ENCODE measurements at regions not wholly inside any gene's neighbourhood (a gene's known extent, or its start where the extent isn't known, plus 50 kb on each side); places are given as distances from the start of the nearest gene placed in this dataset.

DNA sequence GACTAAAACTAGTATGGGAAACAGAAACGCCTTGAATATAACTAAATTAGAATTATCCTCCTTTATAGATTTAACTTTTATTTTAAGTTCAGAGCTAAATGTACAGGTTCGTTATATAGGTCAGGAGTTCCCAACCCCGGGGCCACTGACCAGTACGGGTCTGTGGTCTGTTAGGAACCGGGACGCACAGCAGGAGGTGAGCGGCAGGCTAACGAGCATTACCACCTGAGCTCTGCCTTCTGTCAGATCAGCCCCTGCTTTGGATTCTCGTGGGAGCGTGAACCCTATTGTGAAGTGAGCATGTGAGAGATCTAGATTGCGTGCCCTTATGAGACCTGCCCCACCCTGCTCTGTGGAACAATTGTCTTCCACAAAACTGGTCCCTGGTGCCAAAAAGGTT, 51.0 kb downstream of the FAT4 start:
- Mint-ChIP-seq H3K9me3 (peaks cover 3 to 8% of the 10 kb centered on the region in 2 donors), H3K27ac (no peak overlapping the region), H3K36me3 (no peaks in the 10 kb centered on the region)
- ATAC-seq (no peak), DNase-seq (ENCODE audit: low spot score in 2 of 2) (no peak)

DNA sequence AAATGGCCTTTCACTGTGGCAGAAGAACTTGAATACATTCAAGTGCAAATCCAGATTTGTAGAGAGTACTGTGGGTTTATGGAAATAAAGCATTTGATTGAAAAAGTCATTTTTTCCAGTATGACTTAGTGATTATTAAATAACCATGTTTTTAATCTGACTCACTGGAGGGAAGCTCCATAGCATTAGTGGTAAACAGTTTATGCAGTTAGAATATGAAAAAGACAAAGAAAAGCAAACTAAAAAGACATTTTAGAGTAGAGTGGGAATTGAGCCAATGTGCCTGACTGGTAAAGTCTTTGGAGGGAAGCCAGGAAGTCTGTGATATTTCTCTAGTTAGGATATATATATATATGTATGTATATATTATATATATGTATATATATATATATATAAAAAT, 53.4 kb downstream of the FAT4 start:
- Mint-ChIP-seq H3K9me3 (peaks cover 3 to 4% of the 10 kb centered on the region in 2 donors), H3K36me3 (no peaks in the 10 kb centered on the region), H3K27ac (no peak overlapping the region)
- ATAC-seq, result no peak
- no peak for DNase-seq (ENCODE audit: low spot score in 2 of 2)

DNA sequence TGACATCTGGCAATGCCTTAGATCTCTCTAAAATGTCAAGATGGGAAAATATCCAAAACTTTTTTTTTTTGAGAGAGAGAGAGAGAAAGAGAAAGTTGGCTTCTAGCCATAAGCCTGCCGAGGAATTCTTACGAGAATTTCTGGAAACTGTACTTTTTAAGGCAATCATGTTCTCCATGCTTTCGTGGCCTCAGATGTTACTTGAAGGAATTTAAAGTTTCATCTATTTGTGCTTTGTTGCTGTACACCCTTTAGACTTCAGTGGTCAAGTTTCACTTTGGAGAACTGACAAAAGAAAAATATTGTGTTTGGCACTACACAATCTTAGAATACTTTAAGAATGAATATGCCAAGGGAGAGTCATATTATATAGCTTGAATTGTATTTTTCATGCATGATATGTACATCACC, 53.9 kb downstream of the FAT4 start:
- ATAC-seq, result no peak
- H3K9me3 Mint-ChIP-seq, result peaks cover 3 to 4% of the 10 kb centered on the region in 2 donors
- no peak for DNase-seq (ENCODE audit: low spot score in 2 of 2)
- no peaks in the 10 kb centered on the region for H3K36me3 Mint-ChIP-seq
- H3K27ac Mint-ChIP-seq, result no peak overlapping the region

DNA sequence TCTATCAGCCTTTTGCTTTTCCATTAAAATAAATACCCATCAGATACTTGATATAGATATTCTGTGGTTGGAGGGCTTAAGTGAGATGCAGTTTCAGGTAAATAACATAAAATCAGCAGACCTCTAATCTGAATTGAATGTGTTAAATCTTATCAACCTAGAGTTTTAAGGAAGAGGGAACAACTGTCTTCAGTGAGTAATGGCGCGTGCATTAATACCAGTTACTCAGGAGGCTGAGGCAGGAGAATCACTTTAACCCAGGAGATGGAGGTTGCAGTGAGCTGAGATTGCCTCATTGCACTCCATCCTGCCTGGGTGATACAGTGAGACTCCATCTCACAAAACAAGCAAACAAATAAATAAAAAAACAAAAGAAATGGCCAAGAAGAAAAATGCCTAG, 54.3 kb downstream of the FAT4 start:
- Mint-ChIP-seq H3K9me3 (peaks cover 3 to 4% of the 10 kb centered on the region in 2 donors), H3K36me3 (no peaks in the 10 kb centered on the region), H3K27ac (no peak overlapping the region)
- no peak for DNase-seq (ENCODE audit: low spot score in 2 of 2)
- ATAC-seq, result no peak

DNA sequence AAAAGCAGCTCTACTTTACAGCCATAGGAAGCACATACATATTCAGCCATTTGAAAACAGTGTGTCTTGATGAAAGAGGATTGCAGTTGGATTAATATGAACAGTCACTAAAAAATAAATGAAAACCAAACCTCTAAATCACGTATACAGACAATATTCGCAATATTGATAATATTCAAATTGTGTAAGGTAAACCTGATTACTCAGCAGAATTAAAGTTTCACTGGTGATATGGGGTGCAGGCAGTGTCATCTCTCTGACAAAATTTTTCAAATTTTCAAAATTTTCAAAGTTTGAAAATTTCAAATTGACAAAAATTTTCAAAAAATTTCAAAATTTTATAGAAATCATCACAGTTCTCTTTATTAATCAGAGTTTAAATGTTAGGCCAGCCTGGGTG, 55.7 kb downstream of the FAT4 start:
- ATAC-seq (no peak), DNase-seq (ENCODE audit: low spot score in 2 of 2) (no peak)
- no peaks in the 10 kb centered on the region for H3K36me3 Mint-ChIP-seq
- no peaks in the 10 kb centered on the region for H3K9me3 Mint-ChIP-seq
- no peak overlapping the region for H3K27ac Mint-ChIP-seq

DNA sequence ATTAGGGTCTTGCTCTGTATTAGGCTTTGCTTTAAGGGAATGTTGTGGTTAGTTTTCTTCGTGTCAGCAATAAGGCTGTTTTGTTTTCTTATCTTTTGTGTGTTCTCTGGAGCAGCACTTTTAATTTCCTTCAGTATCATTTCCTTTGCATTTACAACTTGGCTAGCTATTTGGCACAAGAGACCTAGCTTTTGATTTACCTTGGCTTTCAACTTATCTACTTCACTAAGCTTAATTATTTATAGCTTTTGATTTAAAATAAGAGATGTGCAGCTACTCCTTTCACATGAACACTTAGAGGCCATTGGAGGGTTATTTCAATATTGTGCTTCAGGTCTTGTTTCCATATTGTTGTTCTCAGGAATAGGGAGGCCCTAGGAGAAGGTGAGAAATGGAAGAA, 68.2 kb downstream of the FAT4 start:
- H3K9me3 Mint-ChIP-seq, result no peaks in the 10 kb centered on the region
- no peak for ATAC-seq
- H3K36me3 Mint-ChIP-seq, result no peaks in the 10 kb centered on the region
- no peak for DNase-seq (ENCODE audit: low spot score in 2 of 2)
- H3K27ac Mint-ChIP-seq, result no peak overlapping the region

DNA sequence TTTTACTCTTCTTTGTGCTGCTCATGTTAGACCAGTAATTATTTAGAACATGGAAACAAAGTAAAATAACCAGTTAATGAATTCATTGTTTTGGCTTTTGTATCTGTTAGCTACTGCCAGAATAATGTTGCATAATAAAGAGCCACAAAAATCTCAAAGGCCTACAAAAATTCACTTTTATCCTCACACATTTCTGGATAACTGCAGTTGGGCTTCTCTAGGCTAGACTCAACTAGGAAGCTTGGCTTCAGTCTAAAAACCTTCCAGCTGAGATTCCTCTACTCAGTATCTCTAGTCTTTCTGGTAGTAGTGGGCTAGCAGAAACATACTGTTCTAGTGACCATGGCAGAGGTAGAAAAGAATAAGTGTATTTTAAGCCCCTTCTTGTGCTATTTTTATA, 73.0 kb downstream of the FAT4 start:
- DNase-seq (ENCODE audit: low spot score in 2 of 2) (no peak), ATAC-seq (no peak)
- Mint-ChIP-seq H3K27ac (no peak overlapping the region), H3K9me3 (peaks cover 0 to 6% of the 10 kb centered on the region in 2 donors), H3K36me3 (no peaks in the 10 kb centered on the region)

DNA sequence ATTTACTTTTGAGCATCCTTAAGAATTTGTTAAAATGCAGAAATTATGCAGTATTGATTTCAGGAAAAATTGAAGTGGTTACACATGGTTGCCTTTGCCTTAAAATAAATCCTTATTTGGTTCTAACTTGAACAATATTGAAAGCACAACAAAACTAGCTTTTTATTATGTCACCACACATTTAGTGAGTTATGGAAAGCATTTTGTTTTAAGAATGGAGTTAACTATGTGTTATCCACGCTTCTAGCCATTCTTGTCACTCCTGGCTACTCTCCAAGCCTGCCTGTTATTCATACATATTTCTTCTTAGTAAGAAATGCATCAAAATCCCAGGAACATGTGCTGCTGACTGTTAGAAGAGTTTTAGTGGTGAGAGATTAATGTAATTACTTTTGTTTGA, 73.9 kb downstream of the FAT4 start:
- peaks cover 0 to 6% of the 10 kb centered on the region in 2 donors for H3K9me3 Mint-ChIP-seq
- no peaks in the 10 kb centered on the region for H3K36me3 Mint-ChIP-seq
- ATAC-seq (no peak), DNase-seq (ENCODE audit: low spot score in 2 of 2) (no peak)
- no peak overlapping the region for H3K27ac Mint-ChIP-seq

DNA sequence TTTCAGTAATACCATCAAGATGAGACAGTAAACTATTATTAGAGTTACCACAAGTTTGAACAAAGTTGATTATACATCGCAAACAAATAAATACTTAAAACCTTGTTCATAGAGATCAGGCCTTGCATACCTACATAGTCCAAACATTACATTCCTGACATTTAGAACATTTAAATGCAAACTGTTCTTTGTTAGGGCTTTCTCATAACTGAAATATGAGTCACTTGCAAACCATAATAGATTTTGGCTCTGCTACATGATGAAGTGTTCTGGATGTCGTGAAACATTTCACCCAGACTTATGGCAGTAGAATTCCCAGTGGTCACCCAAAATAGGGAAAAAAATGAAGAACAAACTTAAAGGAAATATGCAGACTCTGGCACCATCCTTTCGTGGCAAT, 75.0 kb downstream of the FAT4 start:
- H3K36me3 Mint-ChIP-seq, result no peaks in the 10 kb centered on the region
- DNase-seq (ENCODE audit: low spot score in 2 of 2) (no peak), ATAC-seq (no peak)
- H3K27ac Mint-ChIP-seq, result no peak overlapping the region
- peaks cover 0 to 6% of the 10 kb centered on the region in 2 donors for H3K9me3 Mint-ChIP-seq

DNA sequence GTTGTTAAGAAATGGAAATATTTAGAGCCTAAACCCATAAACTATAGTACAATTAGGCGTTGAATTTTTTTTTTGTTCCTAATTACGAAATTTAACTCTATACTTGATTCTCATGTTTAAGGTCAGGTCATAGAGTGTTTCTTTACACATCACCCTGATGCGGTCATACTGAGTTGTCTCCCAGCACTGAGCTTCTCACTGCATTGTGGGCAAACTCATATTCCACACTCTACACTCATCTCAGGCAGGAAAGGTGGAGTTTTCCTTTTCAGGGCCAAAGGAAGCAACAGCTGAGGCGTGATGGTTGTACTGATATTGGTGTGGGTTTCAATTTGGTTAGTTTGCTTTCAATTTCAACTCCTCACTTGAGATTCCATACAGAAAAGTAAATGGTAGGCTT, 75.4 kb downstream of the FAT4 start:
- ATAC-seq (no peak), DNase-seq (ENCODE audit: low spot score in 2 of 2) (no peak)
- Mint-ChIP-seq H3K36me3 (no peaks in the 10 kb centered on the region), H3K9me3 (peaks cover 0 to 6% of the 10 kb centered on the region in 2 donors), H3K27ac (no peak overlapping the region)

DNA sequence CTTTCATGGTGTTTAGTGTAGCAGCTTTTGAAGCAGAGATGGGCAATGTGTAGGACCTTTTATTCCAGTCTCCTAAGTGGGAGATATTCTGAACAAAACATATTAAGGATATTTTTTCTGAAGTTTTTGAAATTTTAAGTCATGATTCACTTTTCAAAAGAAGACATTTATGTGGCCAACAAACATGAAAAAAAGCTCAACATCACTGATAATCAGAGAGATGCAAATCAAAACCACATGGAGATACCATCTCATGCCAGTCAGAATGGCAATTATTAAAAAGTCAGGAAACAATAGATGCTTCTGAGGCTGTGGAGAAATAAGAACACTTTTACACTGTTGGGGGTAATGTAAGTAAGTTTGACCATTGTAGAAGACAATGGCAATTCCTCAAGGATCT, 76.0 kb downstream of the FAT4 start:
- Mint-ChIP-seq H3K9me3 (peaks cover 0 to 6% of the 10 kb centered on the region in 2 donors), H3K36me3 (no peaks in the 10 kb centered on the region), H3K27ac (no peak overlapping the region)
- ATAC-seq (no peak), DNase-seq (ENCODE audit: low spot score in 2 of 2) (no peak)

DNA sequence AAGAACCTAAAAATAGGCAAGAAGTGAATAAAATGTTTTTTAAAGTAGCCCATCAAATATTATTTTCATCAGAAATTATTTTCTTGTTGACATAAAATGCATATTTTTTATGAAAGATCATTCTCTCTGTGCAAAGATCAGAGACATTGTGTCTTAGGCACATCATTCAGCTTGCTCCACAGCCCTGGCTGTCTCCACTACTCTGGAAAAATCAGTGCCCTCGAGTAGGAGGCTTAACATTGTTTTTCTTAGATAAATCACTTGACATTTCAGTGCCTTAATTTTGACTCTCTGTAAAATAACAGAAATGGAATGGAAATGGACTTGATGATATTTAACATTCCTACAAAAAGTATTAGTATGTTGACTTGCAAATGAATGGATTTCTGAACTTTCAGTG, 77.9 kb downstream of the FAT4 start:
- peaks cover 0 to 9% of the 10 kb centered on the region in 2 donors for H3K9me3 Mint-ChIP-seq
- no peak overlapping the region for H3K27ac Mint-ChIP-seq
- ATAC-seq (no peak), DNase-seq (ENCODE audit: low spot score in 2 of 2) (no peak)
- no peaks in the 10 kb centered on the region for H3K36me3 Mint-ChIP-seq

DNA sequence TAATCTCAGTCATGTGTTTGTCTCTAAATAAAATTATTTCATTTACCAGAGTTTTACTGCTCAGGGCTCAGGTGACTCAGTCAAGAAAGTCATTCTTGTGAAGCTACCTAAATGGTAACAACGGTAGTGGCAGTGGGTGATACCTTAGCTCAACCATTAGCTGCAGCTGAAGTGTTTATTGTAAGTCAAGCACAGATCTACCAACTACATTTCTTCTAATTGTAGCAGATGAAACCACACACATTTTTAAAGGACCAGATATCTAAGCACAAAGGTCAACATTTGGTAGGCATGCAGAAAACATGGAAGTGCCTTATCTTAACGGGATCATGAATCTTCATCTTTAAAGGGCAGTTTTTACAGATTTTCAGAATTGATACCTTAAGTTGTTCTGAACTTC, 79.1 kb downstream of the FAT4 start:
- no peaks in the 10 kb centered on the region for H3K36me3 Mint-ChIP-seq
- ATAC-seq, result no peak

DNA sequence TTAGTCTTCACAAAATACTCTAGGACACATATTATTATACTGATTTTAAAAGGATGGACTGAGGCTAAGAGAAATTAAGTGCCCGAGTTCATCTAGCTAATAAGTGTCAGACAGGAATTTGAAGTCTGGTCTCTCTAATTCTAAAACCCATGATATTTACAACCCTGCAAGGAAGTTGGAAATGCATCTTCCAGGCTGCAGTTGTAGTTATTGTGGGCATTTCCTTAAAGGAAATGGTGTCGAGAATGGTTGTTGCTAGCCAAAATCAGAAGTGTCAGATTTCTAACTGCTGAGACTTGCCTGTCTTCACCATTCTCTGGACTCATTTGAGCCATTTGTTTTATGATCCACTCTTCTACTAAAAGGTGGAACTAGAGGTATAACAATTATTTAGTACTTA, 82.5 kb downstream of the FAT4 start:
- DNase-seq (ENCODE audit: low spot score in 2 of 2) (no peak), ATAC-seq (no peak)
- Mint-ChIP-seq H3K9me3 (peaks cover 3 to 7% of the 10 kb centered on the region in 2 donors), H3K36me3 (no peaks in the 10 kb centered on the region), H3K27ac (no peak overlapping the region)

More for the DNA sequence above, 79.1 kb downstream of the FAT4 start:
- DNase-seq (ENCODE audit: low spot score in 2 of 2), result no peak
- peaks cover 0 to 9% of the 10 kb centered on the region in 2 donors for H3K9me3 Mint-ChIP-seq
- no peak overlapping the region for H3K27ac Mint-ChIP-seq

DNA sequence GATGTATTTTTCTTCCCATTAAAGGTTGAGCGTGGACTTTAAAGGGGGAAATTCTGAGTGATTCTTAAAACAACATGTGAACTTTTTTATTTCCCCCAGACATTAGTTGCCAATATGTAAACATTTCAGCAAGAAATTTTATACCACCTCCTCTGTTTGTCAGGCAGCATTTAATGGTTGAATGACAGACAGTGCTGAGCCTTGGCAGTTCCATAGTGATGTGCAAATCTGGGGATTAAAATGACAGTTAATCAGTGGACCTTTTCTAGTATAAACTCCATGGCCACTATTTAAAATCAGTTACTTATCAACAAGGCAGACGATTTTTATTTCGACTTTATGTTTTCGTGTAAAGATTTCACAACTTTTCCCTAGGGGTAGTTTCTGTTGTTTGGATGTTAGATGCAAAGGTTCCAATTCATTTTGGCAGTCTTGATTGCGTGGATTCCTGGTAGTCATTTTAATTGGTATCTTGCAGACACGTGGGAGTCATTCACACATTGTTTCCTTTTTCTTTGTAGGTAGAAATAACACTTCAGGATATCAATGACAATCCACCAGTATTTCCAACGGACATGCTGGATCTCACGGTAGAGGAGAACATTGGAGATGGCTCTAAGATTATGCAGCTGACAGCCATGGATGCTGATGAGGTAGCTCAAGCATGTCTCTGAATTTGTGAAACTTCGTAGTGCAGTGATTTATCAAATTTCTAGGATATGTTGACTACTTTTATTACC, 83.7 kb downstream of the FAT4 start:
- Mint-ChIP-seq H3K27ac (no peak overlapping the region), H3K36me3 (no peaks in the 10 kb centered on the region), H3K9me3 (peaks cover 7% of the 10 kb centered on the region in 2 donors)
- DNase-seq (ENCODE audit: low spot score in 2 of 2) (no peak), ATAC-seq (no peak)

DNA sequence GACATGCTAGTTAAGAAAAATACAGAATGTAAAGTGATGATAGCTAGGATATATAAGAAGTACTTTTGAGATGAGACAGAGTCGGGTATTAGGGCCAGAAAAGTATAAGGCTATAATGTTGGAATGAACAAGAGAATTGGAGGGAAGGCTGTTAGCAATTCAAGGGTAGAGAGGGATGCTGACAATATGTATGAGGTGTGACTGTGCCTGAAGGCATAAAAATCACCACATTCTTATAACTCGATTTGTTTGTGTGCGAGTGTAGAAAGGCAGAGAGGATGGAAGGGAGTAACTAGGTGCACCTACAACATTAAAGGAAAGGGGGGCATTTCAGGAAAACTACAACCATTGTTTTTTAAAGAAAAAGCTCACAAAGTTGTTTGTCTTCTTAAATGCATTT, 86.0 kb downstream of the FAT4 start:
- Mint-ChIP-seq H3K27ac (no peak overlapping the region), H3K9me3 (peaks cover 7 to 8% of the 10 kb centered on the region in 2 donors), H3K36me3 (no peaks in the 10 kb centered on the region)
- ATAC-seq (no peak), DNase-seq (ENCODE audit: low spot score in 2 of 2) (no peak)

DNA sequence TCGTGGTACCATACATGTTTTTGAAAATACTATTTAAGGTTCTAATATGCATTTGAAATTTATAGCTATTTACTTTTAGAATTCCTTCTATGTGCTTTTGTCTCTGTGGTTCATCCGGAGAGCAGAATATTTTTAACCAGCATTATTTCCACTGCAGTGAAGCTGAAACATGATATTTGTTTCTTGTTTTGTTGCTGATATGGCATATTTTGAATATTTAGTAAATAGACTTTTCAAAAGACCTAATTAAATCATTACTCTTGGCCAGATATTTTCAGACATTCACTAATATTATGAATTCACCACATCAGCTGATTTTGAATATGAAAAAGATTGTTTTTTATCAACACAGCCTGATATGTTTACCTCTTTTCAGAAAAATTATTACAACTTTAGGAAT, 87.0 kb downstream of the FAT4 start:
- H3K9me3 Mint-ChIP-seq, result peaks cover 5 to 7% of the 10 kb centered on the region in 2 donors
- ATAC-seq (no peak), DNase-seq (ENCODE audit: low spot score in 2 of 2) (no peak)
- no peak overlapping the region for H3K27ac Mint-ChIP-seq
- H3K36me3 Mint-ChIP-seq, result no peaks in the 10 kb centered on the region

DNA sequence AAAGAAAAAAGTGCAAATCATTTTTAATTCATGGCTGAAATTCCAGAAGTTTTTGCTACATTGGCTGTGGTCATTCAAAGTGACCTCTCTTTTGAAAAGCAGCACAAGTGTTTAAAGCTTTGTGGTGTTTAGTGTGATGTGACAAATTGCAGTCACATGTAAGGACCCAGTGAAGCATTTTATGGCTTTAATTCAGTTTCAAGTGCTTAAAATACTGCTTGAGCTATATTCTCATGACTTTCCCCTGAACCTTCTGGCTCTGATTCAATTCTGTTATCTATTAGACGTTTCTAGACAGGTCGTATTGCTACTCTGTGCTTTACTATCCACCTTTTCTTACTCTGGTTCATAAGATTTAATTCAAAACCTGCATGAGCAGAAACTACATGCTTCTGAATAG, 105.8 kb downstream of the FAT4 start:
- H3K9me3 Mint-ChIP-seq, result peaks cover 8 to 11% of the 10 kb centered on the region in 2 donors
- DNase-seq (ENCODE audit: low spot score in 2 of 2) (no peak), ATAC-seq (no peak)
- H3K36me3 Mint-ChIP-seq, result no peaks in the 10 kb centered on the region
- no peak overlapping the region for H3K27ac Mint-ChIP-seq

Measured in activated naive CD4-positive, alpha-beta T cell treated with anti-CD3 and anti-CD28 coated beads, Interleukin-2, amount 50 U/mL, for 72 hours (primary cell).